ENCODE measurements at regions not wholly inside any gene's neighbourhood (a gene's known extent, or its start where the extent isn't known, plus 50 kb on each side); places are given as distances from the start of the nearest gene placed in this dataset.

DNA sequence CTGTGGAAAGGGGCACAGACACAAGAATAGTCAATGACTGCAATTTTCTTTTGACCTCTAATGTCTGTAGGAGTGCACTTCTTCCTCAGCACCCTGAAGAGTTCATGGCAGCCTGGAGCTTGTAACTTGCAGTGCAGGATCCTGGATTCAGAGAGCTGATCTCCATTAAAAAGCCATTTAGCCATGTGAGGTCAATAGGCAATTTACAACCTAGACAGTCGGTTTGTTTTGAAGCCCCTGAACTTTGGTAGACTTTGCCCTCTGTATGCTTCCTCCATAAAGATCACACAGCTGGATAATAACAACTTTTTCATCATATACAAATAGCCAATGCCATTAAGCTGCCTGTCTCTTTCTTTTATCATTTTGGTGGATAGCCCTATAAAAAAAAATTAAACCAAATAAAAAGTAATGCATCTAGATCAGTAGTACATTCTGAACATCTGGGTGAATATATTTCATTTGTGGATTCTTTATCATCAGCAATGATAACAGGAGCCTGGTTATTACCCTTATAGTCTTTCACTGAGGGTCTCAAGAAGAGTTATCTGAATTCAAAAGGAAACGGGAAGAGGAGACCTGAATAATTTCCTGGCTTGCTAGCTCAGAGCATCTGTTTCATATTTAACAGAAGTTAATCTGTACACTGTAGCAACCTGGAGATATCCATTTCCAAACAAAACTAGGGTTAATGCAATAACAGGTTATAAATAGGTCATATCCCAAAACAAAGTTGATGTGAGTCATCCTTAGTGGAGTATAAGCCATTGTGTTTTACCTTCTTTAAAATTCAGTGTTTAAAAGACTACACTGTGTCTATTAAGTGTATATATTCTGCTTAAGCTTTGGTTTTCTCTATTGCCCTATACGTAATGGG, 193.8 kb upstream of the ACTBL2 start:
- H3K4me1 ChIP-seq, result peaks cover 0 to 8% of the 10 kb centered on the region in 2 donors
- H3K9me3 ChIP-seq, result no peaks in the 10 kb centered on the region
- no peaks in the 10 kb centered on the region for H3K36me3 ChIP-seq
- no peaks in the 10 kb centered on the region for H3K27me3 ChIP-seq
- TF ChIP-seq, protein P1, sequence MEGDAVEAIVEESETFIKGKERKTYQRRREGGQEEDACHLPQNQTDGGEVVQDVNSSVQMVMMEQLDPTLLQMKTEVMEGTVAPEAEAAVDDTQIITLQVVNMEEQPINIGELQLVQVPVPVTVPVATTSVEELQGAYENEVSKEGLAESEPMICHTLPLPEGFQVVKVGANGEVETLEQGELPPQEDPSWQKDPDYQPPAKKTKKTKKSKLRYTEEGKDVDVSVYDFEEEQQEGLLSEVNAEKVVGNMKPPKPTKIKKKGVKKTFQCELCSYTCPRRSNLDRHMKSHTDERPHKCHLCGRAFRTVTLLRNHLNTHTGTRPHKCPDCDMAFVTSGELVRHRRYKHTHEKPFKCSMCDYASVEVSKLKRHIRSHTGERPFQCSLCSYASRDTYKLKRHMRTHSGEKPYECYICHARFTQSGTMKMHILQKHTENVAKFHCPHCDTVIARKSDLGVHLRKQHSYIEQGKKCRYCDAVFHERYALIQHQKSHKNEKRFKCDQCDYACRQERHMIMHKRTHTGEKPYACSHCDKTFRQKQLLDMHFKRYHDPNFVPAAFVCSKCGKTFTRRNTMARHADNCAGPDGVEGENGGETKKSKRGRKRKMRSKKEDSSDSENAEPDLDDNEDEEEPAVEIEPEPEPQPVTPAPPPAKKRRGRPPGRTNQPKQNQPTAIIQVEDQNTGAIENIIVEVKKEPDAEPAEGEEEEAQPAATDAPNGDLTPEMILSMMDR (IDR thresholded peaks at IDR 0.05), result no peak
- no peak overlapping the region for H3K27ac ChIP-seq
- no peak for DNase-seq (ENCODE audit: low spot score)
- no peak overlapping the region for H3K4me3 ChIP-seq

- Histone ChIP-seq H3K4me3 (no peak overlapping the region), H3K4me1 (peaks cover 0 to 8% of the 10 kb centered on the region in 2 donors), H3K36me3 (no peaks in the 10 kb centered on the region), H3K9me3 (no peaks in the 10 kb centered on the region), H3K27me3 (no peaks in the 10 kb centered on the region), H3K27ac (no peak overlapping the region)
- DNase-seq (ENCODE audit: low spot score), result no peak
- TF ChIP-seq, protein P1 (IDR thresholded peaks at IDR 0.05), result no peak
These were observed 192.6 kb upstream of the ACTBL2 start for GRCh38 chr5:57675236-57675635.

GRCh38 chr5:57671371-57671770, 188.8 kb upstream of the ACTBL2 start:
- Histone ChIP-seq H3K27me3 (no peaks in the 10 kb centered on the region), H3K9me3 (no peaks in the 10 kb centered on the region), H3K4me1 (no peaks in the 10 kb centered on the region), H3K4me3 (no peak overlapping the region), H3K36me3 (no peaks in the 10 kb centered on the region), H3K27ac (no peak overlapping the region)
- TF ChIP-seq, protein P1 (IDR thresholded peaks at IDR 0.05), result no peak
- DNase-seq (ENCODE audit: low spot score), result no peak

- Histone ChIP-seq H3K4me3 (no peak overlapping the region), H3K36me3 (no peaks in the 10 kb centered on the region), H3K27me3 (no peaks in the 10 kb centered on the region), H3K9me3 (no peaks in the 10 kb centered on the region), H3K4me1 (peaks cover 0 to 5% of the 10 kb centered on the region in 2 donors), H3K27ac (no peak overlapping the region)
- no peak for DNase-seq (ENCODE audit: low spot score)
- TF ChIP-seq, protein P1 (IDR thresholded peaks at IDR 0.05), result no peak
These were observed 184.0 kb upstream of the ACTBL2 start for GRCh38 chr5:57666582-57666981.

DNA sequence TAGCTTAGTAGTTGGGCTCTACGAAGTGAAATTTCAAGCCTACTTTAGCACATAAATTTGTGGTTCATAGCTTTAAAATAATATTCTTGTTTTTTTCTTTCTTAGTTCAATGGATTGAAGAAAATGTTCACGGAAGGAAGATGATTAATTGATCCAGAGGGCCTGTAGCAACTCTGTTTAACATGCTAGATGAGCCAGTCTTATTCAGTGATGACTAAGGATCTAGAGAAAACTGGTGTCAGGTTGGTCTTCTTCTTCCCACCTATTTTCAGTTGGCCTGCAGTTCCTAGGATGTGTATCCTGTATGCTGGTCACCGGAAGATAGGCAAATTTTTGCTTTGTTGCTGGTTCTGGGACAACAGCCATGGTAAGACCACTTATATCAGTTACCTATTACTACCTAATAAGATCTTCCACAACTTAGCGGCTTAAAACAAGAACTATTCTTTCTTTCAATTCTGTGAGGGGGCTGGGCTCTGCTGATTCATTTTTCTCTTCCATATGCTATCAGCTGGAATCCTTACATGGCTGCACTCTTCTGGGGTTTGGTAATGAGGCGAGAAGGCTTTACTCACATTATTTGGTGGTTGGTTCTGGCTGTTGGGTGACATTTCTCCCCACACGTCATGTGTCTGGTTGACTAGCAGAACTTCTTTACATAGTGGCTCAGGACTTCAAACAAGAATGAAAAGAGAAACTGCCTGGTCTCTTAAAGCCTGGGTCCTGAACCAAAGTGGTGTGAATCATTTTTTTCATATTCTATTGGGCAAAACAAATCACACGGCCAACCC, 182.7 kb upstream of the ACTBL2 start:
- Histone ChIP-seq H3K4me1 (peaks cover 0 to 5% of the 10 kb centered on the region in 2 donors), H3K27ac (peak overlapping the region in 1 of 2 donors; percentile 75), H3K36me3 (no peaks in the 10 kb centered on the region), H3K4me3 (no peak overlapping the region), H3K9me3 (no peaks in the 10 kb centered on the region), H3K27me3 (no peaks in the 10 kb centered on the region)
- TF ChIP-seq, protein P1 (IDR thresholded peaks at IDR 0.05), result no peak
- DNase-seq (ENCODE audit: low spot score), result no peak
